GM19455 (cell line): ENCODE measurements at regions not wholly inside any gene's neighbourhood (a gene's known extent, or its start where the extent isn't known, plus 50 kb on each side); places are given as distances from the start of the nearest gene placed in this dataset.

Experiments
- ATAC-seq: cut with Tn5 transposase; IDR thresholded peaks from one replicate; pipeline ENCODE4 v1.9.1; 2021; ENCODE audit not compliant: unreplicated experiment

DNA sequence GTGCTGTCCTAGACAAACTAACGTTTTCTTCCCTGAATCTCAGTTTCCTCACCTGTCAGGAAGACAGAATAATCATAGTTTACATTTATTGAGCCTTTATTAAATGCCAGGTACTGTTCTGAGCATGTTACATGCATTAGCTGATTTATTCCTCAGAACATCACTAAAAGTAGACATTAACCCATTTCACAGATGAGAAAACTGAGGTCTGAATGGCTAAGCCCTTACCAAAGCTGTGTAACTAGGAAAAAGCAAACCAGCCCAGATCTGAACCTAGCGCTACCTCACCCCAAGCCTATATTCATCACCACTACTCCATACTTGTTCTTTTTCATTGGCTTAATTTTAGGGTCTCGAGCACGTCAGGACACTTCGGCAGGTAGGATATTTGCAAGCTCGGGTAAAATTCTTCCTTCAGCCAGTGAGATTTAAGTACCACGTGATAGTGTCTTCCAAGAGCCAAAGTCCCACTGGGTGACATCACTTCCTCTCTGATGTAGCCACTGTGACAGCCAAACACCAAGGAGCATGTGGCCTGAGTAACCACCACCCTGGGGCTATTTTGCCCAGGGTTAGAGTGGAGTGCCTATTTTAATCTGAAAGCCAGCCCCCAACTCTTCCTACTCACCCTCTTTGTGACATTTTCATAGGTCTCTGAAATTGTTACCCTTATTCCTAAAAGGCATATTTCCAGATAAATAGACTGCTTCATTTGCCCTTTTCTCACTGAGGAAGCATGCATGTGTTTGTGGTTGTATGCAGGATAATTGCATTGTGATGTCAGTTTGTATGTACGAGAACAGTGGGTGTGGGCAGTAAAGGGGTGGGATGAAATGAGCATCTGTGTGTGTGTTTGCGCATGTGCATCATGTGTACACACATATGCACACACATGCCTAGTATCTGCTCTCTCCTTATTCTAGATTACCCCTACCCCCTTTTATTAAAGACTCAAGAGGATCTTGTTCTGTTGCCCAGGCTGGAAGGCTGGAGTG lies 62.2 kb upstream of the WSCD2 start:
- no peak for ATAC-seq

- ATAC-seq: no peak
Observed at GRCh38 chr12:108069651-108070165, 59.4 kb upstream of the WSCD2 start.

- ATAC-seq: no peak
Observed at GRCh38 chr12:108075561-108075960, 53.5 kb upstream of the WSCD2 start.

DNA sequence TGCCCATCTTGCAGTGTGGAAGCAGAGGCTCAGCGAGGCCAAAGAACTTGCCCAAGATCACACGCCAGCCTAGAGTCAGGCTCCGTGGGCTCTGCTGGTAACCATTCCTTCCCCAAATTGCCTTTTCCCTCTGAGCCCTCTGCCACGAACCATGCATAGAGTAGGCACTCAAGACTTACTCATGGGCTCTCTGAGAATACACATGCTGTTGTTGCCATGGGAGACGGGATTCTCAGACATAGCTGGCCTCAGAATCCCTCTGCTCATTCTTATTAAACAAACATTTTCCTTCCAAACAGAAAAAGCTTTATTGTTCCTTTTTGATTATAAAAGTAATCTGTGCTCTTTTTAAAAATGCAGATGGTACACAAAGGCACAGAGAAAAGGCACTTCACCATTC lies 52.5 kb upstream of the WSCD2 start:
- no peak for ATAC-seq

DNA sequence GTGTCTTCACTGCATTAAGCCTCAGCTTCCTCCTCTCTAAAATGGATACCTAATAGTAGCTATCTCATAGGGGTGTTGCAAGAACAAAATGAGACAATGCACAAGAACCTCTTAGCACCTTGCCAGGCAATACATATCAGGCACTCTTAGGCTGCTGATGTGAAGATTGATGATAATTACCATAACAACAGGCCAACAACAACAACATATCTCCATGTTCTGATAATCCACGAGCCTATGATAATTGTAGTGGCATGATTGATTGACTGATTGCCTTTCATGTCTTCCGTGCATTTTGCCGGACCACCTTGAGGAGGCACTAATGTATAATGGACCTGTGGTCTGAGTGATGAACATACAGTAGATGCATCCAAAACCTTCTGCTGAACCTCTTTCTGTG lies 50.7 kb upstream of the WSCD2 start:
- no peak for ATAC-seq
